Frontal cortex (tissue), 3 donors: ENCODE measurements at regions not wholly inside any gene's neighbourhood (a gene's known extent, or its start where the extent isn't known, plus 50 kb on each side); places are given as distances from the start of the nearest gene placed in this dataset.

ENCODE experiments used
- DNase-seq, 2 donors: peaks; one replicate each; pipeline ENCODE4 v3.0.0; 2012; ENCODE audit warnings: low spot score in 2 of 2
- FAIRE-seq: peaks from 2 replicates; lab custom pipeline; 2012; peaks lifted over from hg19 to GRCh38; lab: Jason Lieb, UNC
- donor health status: control.
- donor health status: control.
- donor health status: control.

DNA sequence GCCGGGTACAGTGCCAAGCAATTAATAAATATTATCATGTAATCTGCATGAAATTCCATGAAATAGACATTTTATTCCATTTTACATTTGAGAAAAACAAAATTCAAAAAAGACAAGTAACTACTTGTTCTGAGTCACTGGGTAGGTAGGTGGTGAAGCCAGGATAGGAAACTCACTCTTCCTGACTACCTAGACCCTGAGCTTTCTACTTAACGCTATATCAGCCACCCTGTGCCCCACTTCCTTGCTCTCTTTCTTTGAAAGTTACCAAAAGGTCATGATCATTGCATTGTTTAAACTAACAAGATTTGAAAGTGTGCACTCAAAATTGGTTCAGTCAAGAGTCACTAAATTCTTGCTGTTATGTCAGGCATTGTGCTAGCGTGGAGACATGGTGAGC, 235.7 kb downstream of the CD83 start:
- no peak for FAIRE-seq
- DNase-seq: no peak

GRCh38 chr6:14353798-14354197, 236.2 kb downstream of the CD83 start:
- no peak for DNase-seq
- no peak for FAIRE-seq

DNA sequence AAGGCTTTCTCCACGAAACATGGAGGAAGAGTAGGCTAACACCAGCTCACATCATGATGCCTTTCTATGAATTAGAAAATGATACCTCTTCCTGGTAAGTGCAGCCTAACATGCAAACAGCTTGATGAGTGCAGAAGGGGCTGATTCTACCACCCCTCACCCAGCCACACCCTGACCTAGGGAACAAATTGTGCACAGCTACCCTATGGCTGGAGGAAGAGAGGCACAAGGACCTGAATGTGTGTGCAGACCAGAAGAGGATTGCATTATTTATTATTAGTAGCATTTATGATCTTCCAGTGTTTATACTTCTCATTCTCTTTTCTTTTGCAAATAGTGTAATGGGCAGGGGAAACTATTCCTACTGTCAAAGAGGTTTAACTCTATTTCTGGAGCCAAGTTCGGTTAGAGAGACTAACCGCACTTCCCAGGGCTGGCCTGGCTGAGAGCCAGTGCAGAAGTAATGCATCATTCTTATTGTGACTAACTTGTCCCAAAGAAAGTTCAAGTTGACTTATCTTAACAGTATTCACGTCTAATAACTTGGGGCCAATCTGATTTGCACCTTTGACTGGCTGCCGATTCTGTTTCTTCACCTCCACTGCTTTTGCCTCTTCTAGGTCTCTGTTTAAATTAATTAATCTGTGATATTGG, 237.5 kb downstream of the CD83 start:
- DNase-seq (no peak), FAIRE-seq (no peak)

- no peak for DNase-seq
- FAIRE-seq: no peak
These were observed 241.9 kb downstream of the CD83 start for GRCh38 chr6:14359438-14359837.

GRCh38 chr6:14360565-14360964, 243.0 kb downstream of the CD83 start:
- DNase-seq (no peak), FAIRE-seq (no peak)

DNA sequence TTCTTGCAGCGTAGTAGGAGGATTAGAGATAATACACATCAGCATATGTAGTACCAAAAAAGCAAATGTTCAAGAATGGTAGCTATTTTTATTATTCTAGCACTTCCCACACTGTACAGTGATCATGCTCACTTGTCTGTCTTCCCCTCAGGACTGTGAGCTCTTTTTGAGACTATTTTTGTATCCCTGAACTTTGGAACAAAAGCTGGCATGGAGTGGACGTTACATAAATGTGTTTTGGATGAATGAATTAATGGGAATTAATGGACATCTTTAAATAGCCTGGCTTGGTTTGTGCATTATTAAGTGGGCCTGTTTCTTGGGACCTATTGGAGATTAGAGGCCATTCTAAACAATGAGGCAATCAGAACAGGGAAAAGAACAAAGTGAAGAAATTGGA, 243.7 kb downstream of the CD83 start:
- FAIRE-seq (no peak), DNase-seq (no peak)

GRCh38 chr6:14361956-14362587, 244.5 kb downstream of the CD83 start:
- FAIRE-seq (no peak), DNase-seq (no peak)

- FAIRE-seq (no peak), DNase-seq (no peak)
These were observed 246.8 kb downstream of the CD83 start for GRCh38 chr6:14364370-14364769.

GRCh38 chr6:14365393-14365792, 247.8 kb downstream of the CD83 start:
- FAIRE-seq (no peak), DNase-seq (no peak)

DNA sequence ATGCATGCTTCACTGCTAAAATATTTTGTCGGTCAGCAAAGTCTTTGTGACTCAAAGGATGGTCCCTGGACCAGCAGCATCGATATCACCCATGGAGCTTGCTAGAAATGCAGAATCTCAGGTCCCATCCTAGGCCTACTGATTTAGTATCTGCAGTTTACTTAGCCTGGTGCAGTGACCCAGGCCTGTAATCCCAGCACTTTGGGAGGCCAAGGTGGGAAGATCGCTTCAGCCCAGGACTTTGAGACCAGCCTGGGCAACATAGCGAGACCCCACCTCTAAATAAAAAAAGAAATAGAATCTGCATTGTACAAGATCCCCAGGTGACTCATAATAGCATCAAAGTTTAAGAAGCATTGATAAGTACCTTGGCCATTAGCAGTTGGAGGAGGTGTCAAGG, 248.7 kb downstream of the CD83 start:
- FAIRE-seq (no peak), DNase-seq (no peak)

DNA sequence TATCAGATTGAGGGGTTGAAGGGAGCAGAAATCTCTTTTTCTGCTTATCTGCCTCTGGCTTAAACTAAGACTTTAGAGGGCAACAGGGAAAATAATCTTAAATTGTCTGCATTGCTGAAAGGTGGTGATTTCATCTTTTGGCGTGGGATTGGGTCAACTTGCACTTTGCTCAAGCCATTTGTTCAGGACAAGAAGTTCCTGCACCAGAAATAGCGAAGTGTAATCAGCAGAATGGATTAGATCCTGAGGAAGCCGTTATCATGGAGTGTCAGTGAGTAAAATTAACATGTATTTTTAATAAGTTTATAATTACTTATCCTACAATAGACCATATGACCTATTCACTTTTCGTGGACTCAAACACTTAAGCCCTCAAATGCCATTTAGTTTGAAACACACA, 249.3 kb downstream of the CD83 start:
- FAIRE-seq (no peak), DNase-seq (no peak)

DNA sequence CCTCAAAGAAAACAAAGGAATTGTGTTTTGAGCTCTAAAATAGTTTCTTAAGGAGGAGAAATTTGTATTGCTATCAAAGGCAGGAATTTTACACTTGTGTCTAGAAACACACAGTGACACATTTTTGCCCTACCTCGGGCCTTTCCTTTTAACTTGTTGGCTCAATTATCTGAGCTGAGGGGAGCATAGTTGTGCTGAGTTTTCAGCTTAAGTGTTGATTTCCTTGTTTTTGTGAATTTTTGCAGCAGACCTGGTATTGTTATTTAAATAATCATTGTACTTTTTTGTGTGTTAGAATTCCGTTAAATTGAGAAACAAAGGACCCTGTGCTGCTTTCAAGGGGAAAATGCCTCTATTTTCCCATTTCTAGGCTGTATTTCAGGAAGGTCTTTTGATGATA, 249.7 kb downstream of the CD83 start:
- no peak for DNase-seq
- no peak for FAIRE-seq

- no peak for DNase-seq
- FAIRE-seq: no peak
These were observed 252.1 kb downstream of the CD83 start for GRCh38 chr6:14369717-14370116.

GRCh38 chr6:14371530-14371929, 254.0 kb downstream of the CD83 start:
- no peak for FAIRE-seq

GRCh38 chr6:14372734-14373489, 255.3 kb downstream of the CD83 start:
- DNase-seq (no peak), FAIRE-seq (no peak)

More at GRCh38 chr6:14371530-14371929, 254.0 kb downstream of the CD83 start:
- DNase-seq: no peak

DNA sequence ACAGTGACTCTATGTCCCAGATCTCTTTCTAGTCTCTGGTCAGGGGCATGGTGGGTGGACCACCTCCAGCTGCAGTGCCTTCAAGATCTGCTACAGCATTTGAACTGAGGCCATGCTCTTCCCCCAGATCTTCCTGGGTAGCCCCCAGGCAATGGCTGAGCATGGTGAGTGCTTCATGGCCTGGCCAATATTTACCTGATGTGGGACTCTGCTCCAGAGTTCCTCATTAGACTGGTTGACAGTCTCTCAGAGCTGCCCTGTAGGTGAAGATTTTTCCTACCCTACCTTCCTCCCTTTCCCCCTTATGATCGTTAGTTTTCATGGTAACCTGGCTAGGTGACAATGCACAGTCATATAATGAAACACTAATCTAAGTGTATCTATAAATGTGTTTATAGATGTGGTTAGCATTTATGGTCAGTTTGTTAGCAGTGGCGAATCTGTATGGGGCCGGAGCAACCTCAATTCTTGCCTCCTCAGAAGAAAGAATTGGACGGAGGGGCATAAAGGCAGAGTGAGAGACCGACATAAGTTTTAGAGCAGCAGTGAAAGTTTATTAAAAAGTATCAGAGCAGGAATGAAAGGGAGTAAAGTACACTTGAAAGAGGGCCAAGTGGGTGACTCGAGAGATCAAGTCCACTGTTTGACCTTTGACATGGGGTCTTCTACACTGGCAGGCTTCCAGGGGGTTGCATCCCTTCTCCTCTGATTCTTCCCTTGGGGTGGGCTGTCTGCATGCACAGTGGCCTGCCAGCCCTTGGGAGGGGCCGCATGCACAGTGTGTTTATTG, 256.3 kb downstream of the CD83 start:
- FAIRE-seq (no peak), DNase-seq (no peak)

- DNase-seq (no peak), FAIRE-seq (no peak)
These were observed 258.4 kb downstream of the CD83 start for GRCh38 chr6:14375930-14376329.

DNA sequence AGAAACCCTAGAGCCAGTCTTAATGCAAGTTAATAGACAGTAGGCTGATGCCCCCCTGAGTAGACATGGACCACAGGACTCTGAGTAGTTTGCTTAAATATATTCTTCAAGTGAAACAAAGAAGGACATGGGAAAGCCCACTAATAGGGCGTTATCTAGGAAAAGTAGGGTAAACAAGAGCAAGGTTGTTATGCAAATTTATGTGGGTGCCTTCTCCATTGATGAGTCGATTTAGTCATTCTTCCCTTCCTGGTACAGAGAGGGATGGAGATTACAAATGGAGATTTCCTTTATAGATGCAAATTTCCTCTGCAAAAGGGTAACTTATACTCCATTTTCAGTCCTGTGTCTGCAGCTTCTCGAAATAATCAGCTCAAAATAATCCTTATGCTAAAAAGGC, 262.0 kb downstream of the CD83 start:
- no peak for FAIRE-seq

GRCh38 chr6:14380086-14380820, 262.7 kb downstream of the CD83 start:
- FAIRE-seq (no peak), DNase-seq (no peak)

More for the DNA sequence above, 262.0 kb downstream of the CD83 start:
- no peak for DNase-seq
